HepG2 (cell line): ENCODE measurements at regions not wholly inside any gene's neighbourhood (a gene's known extent, or its start where the extent isn't known, plus 50 kb on each side); places are given as distances from the start of the nearest gene placed in this dataset.

Experiments used
- ESRRA ChIP-seq: sonication (generic); formaldehyde crosslinking; IDR thresholded peaks from 2 replicates; pipeline ENCODE4 v1.5.1; 2020; ENCODE audit warnings: mild to moderate bottlenecking, low read depth, missing genetic modification reagents
- IRX3 ChIP-seq: sonication (generic); formaldehyde crosslinking; IDR thresholded peaks from 2 replicates; pipeline ENCODE4 v1.8.1; 2023; ENCODE audit warnings: mild to moderate bottlenecking, low read depth, missing genetic modification reagents, borderline replicate concordance
- NPAS2 ChIP-seq: sonication (generic); formaldehyde crosslinking; IDR thresholded peaks from 2 replicates; pipeline ENCODE4 v1.8.0; 2022; ENCODE audit warnings: mild to moderate bottlenecking, missing genetic modification reagents, borderline replicate concordance
- SNRNP70 ChIP-seq: fragments of 200-400 bp; formaldehyde crosslinking; IDR thresholded peaks from 2 replicates; pipeline ENCODE4 v1.6.1; 2017; ENCODE audit warnings: mild to moderate bottlenecking, low read depth, low read length, moderate library complexity
- ZNF430 ChIP-seq: sonication (generic); formaldehyde crosslinking; IDR thresholded peaks from 2 replicates; pipeline ENCODE4 v1.9.0; 2021; ENCODE audit warnings: mild to moderate bottlenecking, missing genetic modification reagents
- TF ChIP-seq, protein P1 (sequence below): sonication (generic); formaldehyde crosslinking; IDR thresholded peaks from 2 replicates; pipeline ENCODE4 v1.5.0; 2020; ENCODE audit warnings: mild to moderate bottlenecking, missing genetic modification reagents, moderate library complexity
- TF ChIP-seq, protein P2 (sequence below): IDR thresholded peaks from 2 replicates; pipeline ENCODE4 v1.6.1; 2016; ENCODE audit warnings: control low read depth

DNA sequence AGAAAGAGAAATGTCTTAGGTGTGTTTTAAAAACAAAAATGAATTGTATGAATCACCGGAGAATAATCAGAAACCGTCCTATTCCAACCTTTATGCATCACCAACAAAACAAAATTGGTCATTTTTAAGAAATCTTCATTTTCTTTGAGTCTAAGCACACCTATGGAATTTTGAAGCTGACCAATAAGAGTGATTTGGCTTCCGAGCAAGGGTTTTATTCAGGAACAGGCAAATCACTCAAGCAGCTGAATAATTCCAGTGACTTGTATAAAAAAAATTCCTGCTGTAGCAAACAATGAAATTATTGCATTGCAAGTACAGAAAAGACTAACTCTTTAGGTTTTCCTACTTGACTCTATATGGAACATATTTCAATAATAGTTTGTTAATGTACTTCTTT, 83.8 kb upstream of the FNDC3B start:
- TF ChIP-seq, protein P1, sequence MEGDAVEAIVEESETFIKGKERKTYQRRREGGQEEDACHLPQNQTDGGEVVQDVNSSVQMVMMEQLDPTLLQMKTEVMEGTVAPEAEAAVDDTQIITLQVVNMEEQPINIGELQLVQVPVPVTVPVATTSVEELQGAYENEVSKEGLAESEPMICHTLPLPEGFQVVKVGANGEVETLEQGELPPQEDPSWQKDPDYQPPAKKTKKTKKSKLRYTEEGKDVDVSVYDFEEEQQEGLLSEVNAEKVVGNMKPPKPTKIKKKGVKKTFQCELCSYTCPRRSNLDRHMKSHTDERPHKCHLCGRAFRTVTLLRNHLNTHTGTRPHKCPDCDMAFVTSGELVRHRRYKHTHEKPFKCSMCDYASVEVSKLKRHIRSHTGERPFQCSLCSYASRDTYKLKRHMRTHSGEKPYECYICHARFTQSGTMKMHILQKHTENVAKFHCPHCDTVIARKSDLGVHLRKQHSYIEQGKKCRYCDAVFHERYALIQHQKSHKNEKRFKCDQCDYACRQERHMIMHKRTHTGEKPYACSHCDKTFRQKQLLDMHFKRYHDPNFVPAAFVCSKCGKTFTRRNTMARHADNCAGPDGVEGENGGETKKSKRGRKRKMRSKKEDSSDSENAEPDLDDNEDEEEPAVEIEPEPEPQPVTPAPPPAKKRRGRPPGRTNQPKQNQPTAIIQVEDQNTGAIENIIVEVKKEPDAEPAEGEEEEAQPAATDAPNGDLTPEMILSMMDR: no peak
- TF ChIP-seq SNRNP70 (no peak), ZNF430 (no peak), IRX3 (no peak), ESRRA (no peak), NPAS2 (CRISPR knock-in tag) (no peak)
- TF ChIP-seq, protein P2, sequence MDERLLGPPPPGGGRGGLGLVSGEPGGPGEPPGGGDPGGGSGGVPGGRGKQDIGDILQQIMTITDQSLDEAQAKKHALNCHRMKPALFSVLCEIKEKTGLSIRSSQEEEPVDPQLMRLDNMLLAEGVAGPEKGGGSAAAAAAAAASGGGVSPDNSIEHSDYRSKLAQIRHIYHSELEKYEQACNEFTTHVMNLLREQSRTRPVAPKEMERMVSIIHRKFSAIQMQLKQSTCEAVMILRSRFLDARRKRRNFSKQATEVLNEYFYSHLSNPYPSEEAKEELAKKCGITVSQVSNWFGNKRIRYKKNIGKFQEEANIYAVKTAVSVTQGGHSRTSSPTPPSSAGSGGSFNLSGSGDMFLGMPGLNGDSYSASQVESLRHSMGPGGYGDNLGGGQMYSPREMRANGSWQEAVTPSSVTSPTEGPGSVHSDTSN (CRISPR knock-in tag): no peak
